ENCODE measurements at regions not wholly inside any gene's neighbourhood (a gene's known extent, or its start where the extent isn't known, plus 50 kb on each side); places are given as distances from the start of the nearest gene placed in this dataset.
"Not testable (repeated sequence)": the region's sequence is repeated elsewhere in the genome, so short reads cannot be mapped to it uniquely, and the experiment has no call there.

DNA sequence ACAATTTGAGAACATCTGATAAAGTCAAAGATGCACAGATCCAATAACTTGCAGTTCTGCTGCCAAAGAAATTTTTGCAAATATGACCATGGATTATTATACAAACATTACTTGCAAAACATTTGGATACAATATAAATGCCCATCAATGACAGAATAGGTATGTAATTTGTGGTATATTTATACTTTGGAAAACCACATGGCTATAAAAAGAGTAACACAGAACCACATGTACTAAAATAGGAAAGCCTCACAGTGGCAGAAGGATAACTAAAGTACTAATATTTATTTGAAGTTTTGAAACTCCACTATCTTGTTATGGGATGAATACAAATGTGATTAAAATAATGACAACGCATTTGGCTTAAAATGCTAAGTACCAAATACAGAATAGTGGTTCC lies 51.8 kb upstream of the DNAJC10 start:
- H3K4me3 ChIP-seq = no peak overlapping the region
- ATAC-seq (no peak), DNase-seq (no peak)
- TF ChIP-seq, protein P1, sequence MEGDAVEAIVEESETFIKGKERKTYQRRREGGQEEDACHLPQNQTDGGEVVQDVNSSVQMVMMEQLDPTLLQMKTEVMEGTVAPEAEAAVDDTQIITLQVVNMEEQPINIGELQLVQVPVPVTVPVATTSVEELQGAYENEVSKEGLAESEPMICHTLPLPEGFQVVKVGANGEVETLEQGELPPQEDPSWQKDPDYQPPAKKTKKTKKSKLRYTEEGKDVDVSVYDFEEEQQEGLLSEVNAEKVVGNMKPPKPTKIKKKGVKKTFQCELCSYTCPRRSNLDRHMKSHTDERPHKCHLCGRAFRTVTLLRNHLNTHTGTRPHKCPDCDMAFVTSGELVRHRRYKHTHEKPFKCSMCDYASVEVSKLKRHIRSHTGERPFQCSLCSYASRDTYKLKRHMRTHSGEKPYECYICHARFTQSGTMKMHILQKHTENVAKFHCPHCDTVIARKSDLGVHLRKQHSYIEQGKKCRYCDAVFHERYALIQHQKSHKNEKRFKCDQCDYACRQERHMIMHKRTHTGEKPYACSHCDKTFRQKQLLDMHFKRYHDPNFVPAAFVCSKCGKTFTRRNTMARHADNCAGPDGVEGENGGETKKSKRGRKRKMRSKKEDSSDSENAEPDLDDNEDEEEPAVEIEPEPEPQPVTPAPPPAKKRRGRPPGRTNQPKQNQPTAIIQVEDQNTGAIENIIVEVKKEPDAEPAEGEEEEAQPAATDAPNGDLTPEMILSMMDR (IDR thresholded peaks at IDR 0.05) = no peak
- H3K4me1 ChIP-seq (ENCODE audit: low read depth) = no peaks in the 10 kb centered on the region
- H3K9me3 ChIP-seq = no peaks in the 10 kb centered on the region
- intact Hi-C loops (cut with DNase I, micrococcal nuclease) = no loop called here
- no peaks in the 10 kb centered on the region for H3K36me3 ChIP-seq (ENCODE audit: low read depth)

DNA sequence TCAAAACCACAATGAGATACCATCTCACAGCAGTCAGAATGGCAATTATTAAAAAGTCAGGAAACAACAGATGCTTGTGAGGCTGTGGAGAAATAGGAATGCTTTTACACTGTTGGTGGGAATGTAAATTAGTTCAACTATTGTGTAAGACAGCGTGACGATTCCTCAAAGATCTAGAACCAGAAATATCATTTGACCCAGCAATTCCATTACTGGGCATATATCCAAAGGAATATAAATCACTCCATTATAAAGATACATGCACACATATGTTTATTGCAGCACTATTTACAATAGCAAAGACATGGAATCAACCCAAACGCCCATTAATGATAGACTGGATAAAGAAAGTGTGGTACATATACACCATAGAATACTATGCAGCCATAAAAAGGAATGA lies 50.6 kb upstream of the DNAJC10 start:
- intact Hi-C loops (cut with DNase I, micrococcal nuclease); ATAC-seq; H3K9me3 ChIP-seq: not testable (repeated sequence)

More for the DNA sequence above, 50.6 kb upstream of the DNAJC10 start:
- not testable (repeated sequence) for H3K4me1 ChIP-seq (ENCODE audit: low read depth); H3K4me3 ChIP-seq; DNase-seq; H3K36me3 ChIP-seq (ENCODE audit: low read depth)

Data from mucosa of descending colon (tissue), 3 donors.